ENCODE measurements at regions not wholly inside any gene's neighbourhood (a gene's known extent, or its start where the extent isn't known, plus 50 kb on each side); places are given as distances from the start of the nearest gene placed in this dataset.

DNA sequence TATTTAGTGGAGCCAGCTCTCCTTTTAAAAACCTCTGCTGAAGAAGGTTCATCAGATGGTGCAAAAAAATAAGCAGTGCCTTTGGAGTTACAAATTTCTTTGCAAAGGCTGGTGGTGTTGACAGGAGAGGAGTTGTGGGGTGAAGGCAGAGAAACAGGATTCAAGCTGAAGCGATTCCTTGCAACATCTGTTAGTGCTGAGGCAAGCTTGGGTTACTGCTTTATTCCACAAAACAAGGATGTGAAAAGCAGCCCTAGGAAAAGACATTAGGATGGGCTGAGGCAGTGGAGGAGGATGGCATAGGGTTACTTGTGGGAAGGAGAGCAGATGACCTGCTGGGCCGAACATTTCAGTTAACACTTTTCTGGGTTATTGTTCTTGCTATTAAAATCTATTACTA, 390.7 kb downstream of the DLEU7 start:
- TF ChIP-seq, protein P1, sequence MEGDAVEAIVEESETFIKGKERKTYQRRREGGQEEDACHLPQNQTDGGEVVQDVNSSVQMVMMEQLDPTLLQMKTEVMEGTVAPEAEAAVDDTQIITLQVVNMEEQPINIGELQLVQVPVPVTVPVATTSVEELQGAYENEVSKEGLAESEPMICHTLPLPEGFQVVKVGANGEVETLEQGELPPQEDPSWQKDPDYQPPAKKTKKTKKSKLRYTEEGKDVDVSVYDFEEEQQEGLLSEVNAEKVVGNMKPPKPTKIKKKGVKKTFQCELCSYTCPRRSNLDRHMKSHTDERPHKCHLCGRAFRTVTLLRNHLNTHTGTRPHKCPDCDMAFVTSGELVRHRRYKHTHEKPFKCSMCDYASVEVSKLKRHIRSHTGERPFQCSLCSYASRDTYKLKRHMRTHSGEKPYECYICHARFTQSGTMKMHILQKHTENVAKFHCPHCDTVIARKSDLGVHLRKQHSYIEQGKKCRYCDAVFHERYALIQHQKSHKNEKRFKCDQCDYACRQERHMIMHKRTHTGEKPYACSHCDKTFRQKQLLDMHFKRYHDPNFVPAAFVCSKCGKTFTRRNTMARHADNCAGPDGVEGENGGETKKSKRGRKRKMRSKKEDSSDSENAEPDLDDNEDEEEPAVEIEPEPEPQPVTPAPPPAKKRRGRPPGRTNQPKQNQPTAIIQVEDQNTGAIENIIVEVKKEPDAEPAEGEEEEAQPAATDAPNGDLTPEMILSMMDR (IDR thresholded peaks at IDR 0.05; ENCODE audit: poor library complexity) = no peak
- TF ChIP-seq EZH2 (IDR thresholded peaks at IDR 0.05; ENCODE audit: borderline replicate concordance) = no peak
- no peak for TF ChIP-seq EZH2phosphoT487 (IDR thresholded peaks at IDR 0.05; ENCODE audit: low read depth, severe bottlenecking, unreplicated experiment)

Measured in hepatocyte (in vitro differentiated cells).